Activated CD4-positive, alpha-beta T cell treated with anti-CD3 and anti-CD28 coated beads, Interleukin-2, amount 50 U/mL, for 16 hours (primary cell): ENCODE measurements at regions not wholly inside any gene's neighbourhood (a gene's known extent, or its start where the extent isn't known, plus 50 kb on each side); places are given as distances from the start of the nearest gene placed in this dataset.

Source experiments
- DNase-seq: peaks from one replicate; pipeline ENCODE4 v3.0.0-alpha.2; 2020

GRCh38 chr7:121488111-121488650 is 92.1 kb upstream of the FAM3C start:
- DNase-seq: no peak

GRCh38 chr7:121486590-121486989 is 90.5 kb upstream of the FAM3C start:
- DNase-seq: no peak

GRCh38 chr7:121485467-121486243 is 89.5 kb upstream of the FAM3C start:
- no peak for DNase-seq

DNA sequence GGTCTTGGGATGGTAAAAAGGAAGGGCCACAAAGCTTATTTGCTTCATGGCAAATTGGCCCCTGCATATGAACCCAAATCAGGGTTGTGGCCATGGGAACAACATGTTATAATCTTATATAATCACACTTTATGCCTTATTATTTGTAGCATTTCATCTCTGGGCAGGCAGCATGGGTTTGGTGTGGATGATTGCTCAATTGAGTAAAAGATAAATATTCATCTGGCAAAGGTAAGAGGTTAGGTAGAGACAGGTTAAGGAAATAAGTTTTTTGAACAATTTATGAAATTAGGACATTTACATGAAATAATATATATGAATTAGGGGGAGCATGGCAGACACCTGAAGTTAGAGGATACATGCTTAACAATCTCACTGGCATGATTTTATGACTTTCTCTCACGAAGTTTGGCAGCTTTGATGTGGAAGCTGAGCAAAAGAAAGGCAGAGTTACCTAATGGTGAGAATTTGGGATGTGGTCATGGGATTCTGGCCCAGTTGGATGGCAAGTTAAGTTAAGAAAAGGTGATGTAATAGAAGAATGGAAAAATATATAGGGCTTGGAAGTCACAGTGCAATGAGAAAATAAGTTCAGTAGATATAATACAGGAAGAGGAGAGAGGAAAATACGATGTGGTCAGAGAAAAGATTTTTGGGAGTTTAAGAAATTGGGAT is 88.1 kb upstream of the FAM3C start:
- DNase-seq: no peak

- DNase-seq: no peak
Observed at GRCh38 chr7:121480566-121481335, 84.6 kb upstream of the FAM3C start.

DNA sequence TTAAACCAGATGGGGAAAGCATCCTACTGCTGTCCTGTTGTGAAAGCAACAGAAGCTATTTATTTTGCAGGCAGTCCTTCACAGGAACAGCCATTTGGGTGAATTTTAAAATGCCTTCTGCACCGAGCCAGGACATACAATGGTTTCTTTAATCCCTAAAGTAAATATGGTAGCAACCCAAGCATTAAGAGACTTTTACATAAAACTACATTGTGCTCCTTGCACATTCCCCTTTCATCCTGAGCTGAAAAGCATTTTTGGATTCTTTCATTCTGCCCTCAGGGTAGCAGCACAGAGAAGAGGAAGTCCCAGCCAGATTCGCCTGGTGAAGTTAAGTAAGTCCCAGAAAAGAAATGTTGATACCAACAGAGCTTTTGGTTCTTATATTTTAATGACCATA is 84.0 kb upstream of the FAM3C start:
- DNase-seq: no peak

- DNase-seq: no peak
Observed at GRCh38 chr7:121479466-121479865, 83.4 kb upstream of the FAM3C start.

- no peak for DNase-seq
Observed at GRCh38 chr7:121475806-121476205, 79.7 kb upstream of the FAM3C start.

DNA sequence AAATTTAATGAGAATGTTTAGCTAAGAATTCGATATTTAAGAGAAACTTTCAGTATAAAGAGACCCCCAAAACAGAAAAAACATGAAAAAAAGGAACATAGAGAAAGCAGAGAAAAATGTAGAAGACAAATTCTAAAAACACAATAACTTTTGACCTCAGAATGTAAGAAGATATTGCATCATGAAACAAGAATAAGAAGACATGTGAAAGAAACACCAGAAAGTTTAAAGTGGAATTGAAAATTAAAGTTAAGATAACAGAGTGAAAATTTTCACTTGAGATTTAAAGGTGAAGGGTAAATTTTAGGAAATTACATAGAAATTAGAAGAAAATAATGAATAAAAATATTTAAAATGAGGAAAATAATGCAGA is 78.2 kb upstream of the FAM3C start:
- no peak for DNase-seq

DNA sequence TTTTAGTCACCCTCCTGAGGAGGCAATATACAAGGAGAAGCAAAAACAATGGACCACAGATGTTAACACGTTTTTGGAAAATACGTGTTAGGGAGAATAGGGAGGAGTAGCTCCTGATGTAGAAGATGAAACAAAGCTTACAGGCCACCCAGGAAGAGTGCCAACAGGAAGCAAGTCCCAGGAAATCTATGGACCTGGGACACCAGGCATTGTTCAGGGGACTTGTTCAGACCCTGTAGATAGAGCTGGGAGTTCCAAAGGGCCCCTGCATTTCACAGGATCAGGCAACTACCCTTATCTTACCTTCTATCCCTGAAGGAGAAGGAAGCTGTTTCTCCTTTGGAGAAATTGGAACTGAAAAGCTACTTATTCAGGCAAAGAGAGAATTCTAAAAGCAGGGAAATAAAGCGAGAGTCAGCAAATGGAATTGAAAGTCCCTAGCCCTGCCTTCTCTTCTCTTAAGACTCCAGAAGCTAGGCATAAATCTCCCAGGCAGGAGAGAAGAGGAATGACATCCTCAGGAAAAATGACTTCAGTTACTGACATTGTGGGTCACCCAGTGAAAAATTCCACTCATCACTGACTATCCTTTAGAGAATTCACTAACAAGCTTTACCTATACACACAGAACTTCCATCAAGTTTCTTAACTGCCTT is 77.7 kb upstream of the FAM3C start:
- no peak for DNase-seq

DNA sequence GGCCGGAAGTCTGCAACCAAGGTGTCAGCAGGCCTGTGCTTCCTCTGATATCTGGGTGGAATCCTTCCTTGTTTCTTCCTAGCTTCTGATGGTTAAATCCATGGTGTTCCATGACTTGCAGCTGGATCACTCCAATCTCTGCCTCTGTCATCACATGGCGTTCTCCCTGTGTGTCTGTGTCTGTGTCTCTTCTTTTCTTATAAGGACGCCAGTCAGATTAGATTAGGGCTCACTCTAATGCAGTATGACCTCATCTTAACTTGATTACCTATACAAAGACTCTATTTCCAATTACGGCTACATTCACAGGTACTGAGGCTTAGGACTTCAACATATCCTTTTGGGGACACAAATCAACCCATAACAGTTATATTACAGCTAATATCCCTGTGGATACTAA is 70.3 kb upstream of the FAM3C start:
- no peak for DNase-seq

GRCh38 chr7:121459148-121459547 is 63.0 kb upstream of the FAM3C start:
- DNase-seq: no peak

- DNase-seq: no peak
Observed at GRCh38 chr7:121456785-121457359, 60.8 kb upstream of the FAM3C start.

GRCh38 chr7:121456015-121456414 is 59.9 kb upstream of the FAM3C start:
- DNase-seq: no peak

DNA sequence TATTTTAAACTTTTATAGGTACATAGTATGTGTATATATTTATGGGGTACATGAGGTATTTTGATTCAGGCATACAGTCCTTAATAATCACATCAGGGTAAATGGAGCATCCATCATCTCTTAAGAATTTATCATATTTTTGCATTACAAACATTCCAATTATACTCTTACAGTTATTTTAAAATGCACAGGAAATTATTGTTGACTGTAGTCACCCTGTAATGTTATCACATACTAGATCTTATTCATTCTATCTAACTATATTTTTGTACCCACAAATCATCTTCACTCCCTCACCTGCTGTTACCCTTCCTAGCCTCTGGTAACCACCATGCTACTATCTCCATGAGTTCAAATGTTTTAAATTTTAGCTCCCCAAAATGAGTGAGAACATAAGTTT is 56.3 kb upstream of the FAM3C start:
- DNase-seq: no peak

- DNase-seq: no peak
Observed at GRCh38 chr7:121451367-121452094, 55.4 kb upstream of the FAM3C start.

DNA sequence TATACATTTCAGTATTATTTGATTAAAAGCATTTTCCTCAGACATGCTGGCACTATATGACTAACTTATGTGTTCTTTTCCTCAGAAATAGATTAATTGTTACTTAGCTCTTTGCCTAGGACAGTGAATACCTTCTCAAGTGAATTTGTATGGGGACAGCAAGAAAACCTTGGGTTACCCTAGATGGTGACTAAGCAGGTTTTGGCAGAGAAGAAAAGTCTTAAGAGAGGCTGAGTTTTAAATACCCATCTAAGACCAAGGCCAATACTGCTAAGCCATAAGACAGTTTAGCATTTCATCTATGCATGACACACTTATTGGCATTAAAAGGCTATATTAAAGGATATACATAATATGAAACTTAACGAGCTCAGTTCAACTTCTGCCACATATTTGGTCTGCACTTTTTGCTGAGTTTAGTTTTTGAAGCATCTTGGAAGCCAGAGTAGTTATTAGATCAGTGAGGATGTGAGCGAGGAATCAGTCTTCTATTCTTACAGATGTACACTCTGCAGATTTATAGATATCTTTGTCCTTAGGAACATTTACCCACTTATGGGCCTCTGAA is 54.6 kb upstream of the FAM3C start:
- DNase-seq: no peak

- no peak for DNase-seq
Observed at GRCh38 chr7:121449735-121450240, 53.7 kb upstream of the FAM3C start.

DNA sequence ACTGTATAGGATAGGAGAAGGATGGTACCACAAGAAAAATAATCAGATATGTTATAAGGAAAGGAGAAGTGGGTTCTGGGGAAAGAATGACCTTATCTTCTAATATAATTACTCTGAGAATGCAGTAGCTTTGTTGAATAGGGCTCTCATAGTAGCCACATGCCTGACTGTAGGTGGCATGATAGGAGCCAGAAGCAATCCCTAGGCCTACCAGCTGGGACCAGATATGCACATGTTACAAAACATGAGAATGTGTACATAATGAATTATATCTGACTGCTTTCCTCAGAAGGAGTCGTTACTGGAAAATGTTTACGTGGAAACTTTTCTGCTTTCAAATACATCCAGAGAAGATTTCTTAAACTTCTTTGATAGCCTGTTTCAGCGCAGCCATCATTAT is 53.2 kb upstream of the FAM3C start:
- DNase-seq: no peak

DNA sequence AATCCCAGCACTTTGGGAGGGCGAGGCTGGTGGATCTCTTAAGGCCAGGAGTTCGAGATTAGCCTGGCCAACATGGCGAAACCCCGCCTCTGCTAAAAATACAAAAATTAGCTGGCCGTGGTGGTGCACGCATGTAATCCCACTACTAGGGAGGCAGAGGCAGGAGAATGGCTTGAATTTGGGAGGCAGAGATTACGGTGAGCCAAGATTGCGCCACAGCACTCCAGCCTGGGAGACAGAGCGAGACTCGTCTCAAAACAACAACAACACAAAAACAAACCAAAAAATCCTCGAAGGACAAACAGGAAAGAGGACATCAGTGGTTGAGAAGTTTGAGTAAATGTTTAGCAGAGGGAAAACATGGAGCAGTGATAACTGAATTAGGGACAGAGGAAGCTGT is 52.3 kb upstream of the FAM3C start:
- no peak for DNase-seq

GRCh38 chr7:121447911-121448300 is 51.8 kb upstream of the FAM3C start:
- DNase-seq: no peak
